HUES48 (cell line): ENCODE measurements at regions not wholly inside any gene's neighbourhood (a gene's known extent, or its start where the extent isn't known, plus 50 kb on each side); places are given as distances from the start of the nearest gene placed in this dataset.
"Not testable (repeated sequence)": the region's sequence is repeated elsewhere in the genome, so short reads cannot be mapped to it uniquely, and the experiment has no call there.

ENCODE experiments used
- H3K27ac ChIP-seq: one replicate; pipeline ENCODE4 v1.7.0; 2013; ENCODE audit warnings: low read depth, low read length, inconsistent platforms
- H3K27me3 ChIP-seq: 2 replicates; pipeline ENCODE4 v1.6.1; 2013; ENCODE audit warnings: mild to moderate bottlenecking, low read length; ENCODE audit not compliant: control insufficient read depth, insufficient read depth
- H3K36me3 ChIP-seq: 2 replicates; pipeline ENCODE4 v1.6.1; 2013; ENCODE audit warnings: low read length; ENCODE audit not compliant: control insufficient read depth, insufficient read depth
- H3K4me1 ChIP-seq: 2 replicates; pipeline ENCODE4 v1.6.1; 2013; ENCODE audit warnings: mild to moderate bottlenecking, low read length; ENCODE audit not compliant: control insufficient read depth, insufficient read depth
- H3K4me3 ChIP-seq: 2 replicates; pipeline ENCODE4 v1.5.1; 2013; ENCODE audit warnings: mild to moderate bottlenecking, low read depth, low read length
- H3K9ac ChIP-seq: 2 replicates; pipeline ENCODE4 v1.6.1; 2013; ENCODE audit warnings: mild to moderate bottlenecking, low read depth, low read length, moderate library complexity
- H3K9me3 ChIP-seq: 2 replicates; pipeline ENCODE4 v1.6.1; 2013; ENCODE audit warnings: low read length; ENCODE audit not compliant: control insufficient read depth, insufficient read depth

GRCh38 chr4:19566041-19566440 is 685.7 kb upstream of the SLIT2 start:
- Histone ChIP-seq H3K4me3 (no peak overlapping the region), H3K36me3 (no peaks in the 10 kb centered on the region), H3K4me1 (no peaks in the 10 kb centered on the region), H3K27ac (no peak overlapping the region), H3K27me3 (no peaks in the 10 kb centered on the region), H3K9ac (no peak overlapping the region), H3K9me3 (no peaks in the 10 kb centered on the region)

- Histone ChIP-seq H3K36me3 (no peaks in the 10 kb centered on the region), H3K4me1 (no peaks in the 10 kb centered on the region), H3K9ac (no peak overlapping the region), H3K27ac (no peak overlapping the region), H3K4me3 (no peak overlapping the region), H3K27me3 (no peaks in the 10 kb centered on the region), H3K9me3 (no peaks in the 10 kb centered on the region)
Observed at GRCh38 chr4:19562456-19562855, 689.2 kb upstream of the SLIT2 start.

- H3K9ac ChIP-seq: no peak overlapping the region
- H3K27ac ChIP-seq: no peak overlapping the region
- no peaks in the 10 kb centered on the region for H3K27me3 ChIP-seq
- no peaks in the 10 kb centered on the region for H3K4me1 ChIP-seq
- no peak overlapping the region for H3K4me3 ChIP-seq
- no peaks in the 10 kb centered on the region for H3K9me3 ChIP-seq
- no peaks in the 10 kb centered on the region for H3K36me3 ChIP-seq
Observed at GRCh38 chr4:19557161-19557560, 694.5 kb upstream of the SLIT2 start.

- not testable (repeated sequence) for H3K27ac ChIP-seq, H3K4me1 ChIP-seq, H3K27me3 ChIP-seq, H3K9me3 ChIP-seq, H3K4me3 ChIP-seq, H3K9ac ChIP-seq, H3K36me3 ChIP-seq
Observed at GRCh38 chr4:19556276-19556675, 695.4 kb upstream of the SLIT2 start.

GRCh38 chr4:19547463-19547862 is 704.2 kb upstream of the SLIT2 start:
- H3K9me3 ChIP-seq: no peaks in the 10 kb centered on the region
- H3K36me3 ChIP-seq: no peaks in the 10 kb centered on the region
- H3K4me3 ChIP-seq: no peak overlapping the region
- H3K27ac ChIP-seq: no peak overlapping the region
- H3K4me1 ChIP-seq: no peaks in the 10 kb centered on the region
- H3K27me3 ChIP-seq: no peaks in the 10 kb centered on the region
- H3K9ac ChIP-seq: no peak overlapping the region

GRCh38 chr4:19544446-19545125 is 707.1 kb upstream of the SLIT2 start:
- H3K27ac ChIP-seq: no peak overlapping the region
- H3K27me3 ChIP-seq: no peaks in the 10 kb centered on the region
- H3K9me3 ChIP-seq: no peaks in the 10 kb centered on the region
- H3K9ac ChIP-seq: no peak overlapping the region
- H3K4me1 ChIP-seq: no peaks in the 10 kb centered on the region
- H3K36me3 ChIP-seq: no peaks in the 10 kb centered on the region
- H3K4me3 ChIP-seq: no peak overlapping the region

- Histone ChIP-seq H3K4me1 (no peaks in the 10 kb centered on the region), H3K27me3 (no peaks in the 10 kb centered on the region), H3K4me3 (no peak overlapping the region), H3K9ac (no peak overlapping the region), H3K27ac (no peak overlapping the region), H3K9me3 (no peaks in the 10 kb centered on the region), H3K36me3 (no peaks in the 10 kb centered on the region)
Observed at GRCh38 chr4:19540859-19541540, 710.7 kb upstream of the SLIT2 start.

GRCh38 chr4:19539201-19539600 is 712.5 kb upstream of the SLIT2 start:
- H3K4me3 ChIP-seq: no peak overlapping the region
- H3K27me3 ChIP-seq: no peaks in the 10 kb centered on the region
- H3K9ac ChIP-seq: no peak overlapping the region
- H3K9me3 ChIP-seq: no peaks in the 10 kb centered on the region
- no peaks in the 10 kb centered on the region for H3K36me3 ChIP-seq
- H3K4me1 ChIP-seq: no peaks in the 10 kb centered on the region
- no peak overlapping the region for H3K27ac ChIP-seq

GRCh38 chr4:19534159-19534558 is 717.5 kb upstream of the SLIT2 start:
- no peak overlapping the region for H3K27ac ChIP-seq
- H3K9me3 ChIP-seq: no peaks in the 10 kb centered on the region
- no peaks in the 10 kb centered on the region for H3K36me3 ChIP-seq
- H3K4me1 ChIP-seq: no peaks in the 10 kb centered on the region
- no peak overlapping the region for H3K4me3 ChIP-seq
- no peak overlapping the region for H3K9ac ChIP-seq
- H3K27me3 ChIP-seq: no peaks in the 10 kb centered on the region

GRCh38 chr4:19531906-19532848 is 719.5 kb upstream of the SLIT2 start:
- Histone ChIP-seq H3K27ac (no peak overlapping the region), H3K4me1 (no peaks in the 10 kb centered on the region), H3K9me3 (no peaks in the 10 kb centered on the region), H3K27me3 (no peaks in the 10 kb centered on the region), H3K4me3 (no peak overlapping the region), H3K36me3 (no peaks in the 10 kb centered on the region), H3K9ac (no peak overlapping the region)

GRCh38 chr4:19523964-19524363 is 727.7 kb upstream of the SLIT2 start:
- no peaks in the 10 kb centered on the region for H3K9me3 ChIP-seq
- no peaks in the 10 kb centered on the region for H3K27me3 ChIP-seq
- H3K36me3 ChIP-seq: no peaks in the 10 kb centered on the region
- H3K27ac ChIP-seq: no peak overlapping the region
- H3K9ac ChIP-seq: no peak overlapping the region
- no peaks in the 10 kb centered on the region for H3K4me1 ChIP-seq
- no peak overlapping the region for H3K4me3 ChIP-seq
